HCT116 (cell line): ENCODE measurements at regions not wholly inside any gene's neighbourhood (a gene's known extent, or its start where the extent isn't known, plus 50 kb on each side); places are given as distances from the start of the nearest gene placed in this dataset.

Experiments used
- ATAC-seq: fragments of 200-7000 bp; cut with Tn5 transposase; 2 replicates; pipeline ENCODE4 v1.9.1; 2020; ENCODE audit warnings: mild to moderate bottlenecking, moderate library complexity
- BruUV-seq: library from RNA; stranded (reverse); fragments of 400-500 nt; replicated peaks from 2 replicates; lab custom pipeline; 2021; lab: Mats Ljungman, UMichigan
- CTCF ChIA-PET: fragments of 300-600 bp; sonication (Branson Sonifier 250); formaldehyde crosslinking; loops from one replicate; lab custom pipeline; 2021; ENCODE audit warnings: antibody characterized with exemption; lab: Charles Lee
- POLR2A ChIA-PET: fragments of 300-600, 350-600 bp; sonication (Branson Sonifier 250); formaldehyde crosslinking; loops from one replicate; lab custom pipeline; 2021; ENCODE audit warnings: antibody characterized with exemption; lab: Charles Lee
- RAD21 ChIA-PET, 2 experiments: fragments of 300-600 bp; sonication (Branson Sonifier 250); formaldehyde crosslinking; loops; one replicate each; lab custom pipeline; 2023; ENCODE audit warnings: low total read pairs in 2 of 2; ENCODE audit not compliant: uncharacterized antibody in 2 of 2, unreplicated experiment in 2 of 2, low non-redundant PET in 1 of 2; lab: Charles Lee
- DNase-seq: peaks from one replicate; pipeline ENCODE4 v3.0.0-alpha.2; 2010; ENCODE audit warnings: low read depth, low spot score
- H2AFZ ChIP-seq: fragments of 200-600 bp; shearing (Covaris generic), sonication (generic); 2 replicates; pipeline ENCODE4 v1.6.1; 2017; ENCODE audit warnings: low read depth, mixed run types, mixed read lengths, antibody characterized with exemption, low read length; ENCODE audit not compliant: poor library complexity, severe bottlenecking
- H3K27ac ChIP-seq: 2 replicates; pipeline ENCODE4 v1.5.1; 2012; ENCODE audit warnings: low read depth, low read length
- H3K27me3 ChIP-seq: fragments of 200-600 bp; sonication (generic); 2 replicates; pipeline ENCODE4 v1.6.1; 2016; ENCODE audit warnings: mixed run types, low read length, mixed read lengths; ENCODE audit not compliant: insufficient read depth
- H3K36me3 ChIP-seq, 2 experiments: fragments of 200-500 bp in 1 of 2; fragments of 200-600 bp in 1 of 2; sonication (Bioruptor generic) in 1 of 2; sonication (generic) in 1 of 2; 2 replicates each; pipeline versions ENCODE4 v1.5.1 to v1.6.1; 2014 to 2016; ENCODE audit warnings: low read length in 2 of 2, inconsistent platforms in 1 of 2, mixed read lengths in 1 of 2, mixed run types in 1 of 2; ENCODE audit not compliant: insufficient read depth in 2 of 2, control insufficient read depth in 1 of 2
- H3K4me1 ChIP-seq, 2 experiments: fragments of 200-600 bp in 1 of 2; sonication (generic) in 1 of 2; 2 replicates each; pipeline versions ENCODE4 v1.5.1 to v1.6.1; 2012 to 2017; ENCODE audit warnings: low read length in 2 of 2, inconsistent platforms in 1 of 2, mild to moderate bottlenecking in 1 of 2, mixed read lengths in 1 of 2, mixed run types in 1 of 2, moderate library complexity in 1 of 2; ENCODE audit not compliant: insufficient read depth in 2 of 2, control insufficient read depth in 1 of 2
- H3K4me2 ChIP-seq: fragments of 200-600 bp; sonication (generic); 2 replicates; pipeline ENCODE4 v1.6.1; 2017; ENCODE audit warnings: mixed run types, low read length, mixed read lengths
- H3K4me3 ChIP-seq, 2 experiments: fragments of 200-600 bp in 1 of 2; sonication (generic) in 1 of 2; replicated peaks in 1 of 2; 2 replicates each; pipeline ENCODE4 v1.5.1; 2011 to 2016; ENCODE audit warnings: low read length in 2 of 2, control low read depth in 1 of 2, low read depth in 1 of 2, mild to moderate bottlenecking in 1 of 2, mixed read lengths in 1 of 2, mixed run types in 1 of 2
- H3K79me2 ChIP-seq: fragments of 200-600 bp; sonication (generic); 2 replicates; pipeline ENCODE4 v1.6.1; 2017; ENCODE audit warnings: mild to moderate bottlenecking, mixed run types, low read length, moderate library complexity, mixed read lengths; ENCODE audit not compliant: insufficient read depth
- H3K9ac ChIP-seq: fragments of 200-600 bp; sonication (generic); 2 replicates; pipeline ENCODE4 v1.6.1; 2016; ENCODE audit warnings: low read length, mixed read lengths
- H3K9me2 ChIP-seq: fragments of 200-600 bp; sonication (generic), shearing (Covaris generic); 2 replicates; pipeline ENCODE4 v1.6.1; 2017; ENCODE audit warnings: mixed run types, mild to moderate bottlenecking, moderate library complexity; ENCODE audit not compliant: insufficient read depth
- H3K9me3 ChIP-seq, 2 experiments: fragments of 200-500 bp in 1 of 2; fragments of 200-600 bp in 1 of 2; sonication (Bioruptor generic) in 1 of 2; sonication (generic) in 1 of 2; 2 replicates each; pipeline ENCODE4 v1.6.1; 2014 to 2017; ENCODE audit warnings: low read length in 2 of 2, mixed read lengths in 2 of 2, inconsistent platforms in 1 of 2, low read depth in 1 of 2, mild to moderate bottlenecking in 1 of 2, mixed run types in 1 of 2, moderate library complexity in 1 of 2; ENCODE audit not compliant: control insufficient read depth in 1 of 2, insufficient read depth in 1 of 2
- H4K20me1 ChIP-seq: fragments of 200-600 bp; sonication (generic), shearing (Covaris generic); 2 replicates; pipeline ENCODE4 v1.6.1; 2017; ENCODE audit warnings: mixed run types, mild to moderate bottlenecking, moderate library complexity; ENCODE audit not compliant: insufficient read depth
- CBX3 ChIP-seq: IDR thresholded peaks from 2 replicates; pipeline ENCODE4 v1.6.1; 2012; ENCODE audit warnings: low read depth
- CEBPB ChIP-seq: IDR thresholded peaks from 2 replicates; pipeline ENCODE4 v1.6.1; 2012; ENCODE audit warnings: low read depth
- ELF1 ChIP-seq: IDR thresholded peaks from 2 replicates; pipeline ENCODE4 v1.6.1; 2012; ENCODE audit warnings: low read depth, borderline replicate concordance
- EZH2 ChIP-seq: fragments of 200-600 bp; sonication (generic); IDR thresholded peaks from 2 replicates; pipeline ENCODE4 v1.6.1; 2017; ENCODE audit warnings: antibody characterized with exemption, mixed run types
- JUND ChIP-seq: IDR thresholded peaks from 2 replicates; pipeline ENCODE4 v1.6.1; 2012
- POLR2A ChIP-seq: IDR thresholded peaks from 2 replicates; pipeline ENCODE4 v1.7.0; 2011; ENCODE audit warnings: borderline replicate concordance; ENCODE audit not compliant: insufficient read depth, insufficient read length; ENCODE audit errors: extremely low read depth
- REST ChIP-seq: IDR thresholded peaks from 2 replicates; pipeline ENCODE4 v1.6.1; 2012; ENCODE audit warnings: low read depth
- SIN3A ChIP-seq: IDR thresholded peaks from 2 replicates; pipeline ENCODE4 v1.6.1; 2012; ENCODE audit warnings: low read depth
- SP1 ChIP-seq: IDR thresholded peaks from 2 replicates; pipeline ENCODE4 v1.6.1; 2012; ENCODE audit warnings: low read depth
- SRF ChIP-seq: IDR thresholded peaks from 2 replicates; pipeline ENCODE4 v1.6.1; 2012; ENCODE audit warnings: low read depth
- TCF7L2 ChIP-seq: IDR thresholded peaks from 2 replicates; pipeline ENCODE4 v1.7.0; 2011; ENCODE audit warnings: borderline replicate concordance, inconsistent platforms; ENCODE audit not compliant: insufficient read depth, insufficient read length; ENCODE audit errors: extremely low read depth
- YY1 ChIP-seq: IDR thresholded peaks from 2 replicates; pipeline ENCODE4 v1.6.1; 2011; ENCODE audit warnings: low read length, low read depth, moderate library complexity, mild to moderate bottlenecking; ENCODE audit not compliant: insufficient replicate concordance; ENCODE audit errors: extremely low read depth
- ZFX ChIP-seq: fragments of 450-650 bp; IDR thresholded peaks from 2 replicates; pipeline ENCODE4 v1.6.1; 2017
- ZNF274 ChIP-seq: fragments of 200-500 bp; sonication (Bioruptor generic); IDR thresholded peaks from 2 replicates; pipeline ENCODE4 v1.6.1; 2014; ENCODE audit warnings: mild to moderate bottlenecking, low read depth, low read length, inconsistent platforms
- intact Hi-C: fragments of 100-400 bp; cut with micrococcal nuclease; formaldehyde crosslinking; loops from 2 replicates; pipeline ENCODE4 v1.10.0; 2022
- TF ChIP-seq, protein P1 (sequence below): IDR thresholded peaks from 2 replicates; pipeline ENCODE4 v1.6.1; 2012

GRCh38 chr3:181860235-181860634 lies 148.5 kb downstream of the SOX2 start:
- H3K4me1 ChIP-seq = no peaks in the 10 kb centered on the region
- BruUV-seq = no TSS peak
- H2AFZ ChIP-seq = no peak overlapping the region
- intact Hi-C loops = no loop called here
- H3K27ac ChIP-seq = no peak overlapping the region
- TF ChIP-seq JUND = no peak
- TF ChIP-seq YY1 = no peak
- no peak for TF ChIP-seq ELF1
- TF ChIP-seq, protein P1, sequence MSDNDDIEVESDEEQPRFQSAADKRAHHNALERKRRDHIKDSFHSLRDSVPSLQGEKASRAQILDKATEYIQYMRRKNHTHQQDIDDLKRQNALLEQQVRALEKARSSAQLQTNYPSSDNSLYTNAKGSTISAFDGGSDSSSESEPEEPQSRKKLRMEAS = no peak
- no peak for TF ChIP-seq POLR2A
- no peak for TF ChIP-seq CBX3
- TF ChIP-seq SIN3A = no peak
- no peak for TF ChIP-seq SRF
- TF ChIP-seq CEBPB = no peak
- TF ChIP-seq ZNF274 = no peak
- no peak for TF ChIP-seq TCF7L2
- TF ChIP-seq EZH2 = no peak
- TF ChIP-seq SP1 = no peak
- no peak for TF ChIP-seq ZFX
- no peak for TF ChIP-seq REST
- no peaks in the 10 kb centered on the region for H3K27me3 ChIP-seq
- no peak overlapping the region for H3K4me2 ChIP-seq
- ChIA-PET RAD21 (no interaction called here), POLR2A (no interaction called here), CTCF (no interaction called here)
- no peaks in the 10 kb centered on the region for H3K9me2 ChIP-seq
- no peaks in the 10 kb centered on the region for H4K20me1 ChIP-seq
- DNase-seq (no peak), ATAC-seq (no peak)
- no peak overlapping the region for H3K9ac ChIP-seq
- H3K79me2 ChIP-seq = no peaks in the 10 kb centered on the region
- H3K36me3 ChIP-seq = no peaks in the 10 kb centered on the region
- H3K9me3 ChIP-seq = no peaks in the 10 kb centered on the region
- no peak overlapping the region for H3K4me3 ChIP-seq
